Activated CD8-positive, alpha-beta memory T cell treated with anti-CD3 and anti-CD28 coated beads, Interleukin-2, amount 50 U/mL, for 1 hour (primary cell): ENCODE measurements at regions not wholly inside any gene's neighbourhood (a gene's known extent, or its start where the extent isn't known, plus 50 kb on each side); places are given as distances from the start of the nearest gene placed in this dataset.
"Not testable (repeated sequence)": the region's sequence is repeated elsewhere in the genome, so short reads cannot be mapped to it uniquely, and the experiment has no call there.

ENCODE experiments used
- DNase-seq: peaks from one replicate; pipeline ENCODE4 v3.0.0-alpha.2; 2020; ENCODE audit errors: extremely low read depth

GRCh38 chr1:146510248-146510983, 281.6 kb upstream of the NOTCH2NLA start:
- DNase-seq = not testable (repeated sequence)

DNA sequence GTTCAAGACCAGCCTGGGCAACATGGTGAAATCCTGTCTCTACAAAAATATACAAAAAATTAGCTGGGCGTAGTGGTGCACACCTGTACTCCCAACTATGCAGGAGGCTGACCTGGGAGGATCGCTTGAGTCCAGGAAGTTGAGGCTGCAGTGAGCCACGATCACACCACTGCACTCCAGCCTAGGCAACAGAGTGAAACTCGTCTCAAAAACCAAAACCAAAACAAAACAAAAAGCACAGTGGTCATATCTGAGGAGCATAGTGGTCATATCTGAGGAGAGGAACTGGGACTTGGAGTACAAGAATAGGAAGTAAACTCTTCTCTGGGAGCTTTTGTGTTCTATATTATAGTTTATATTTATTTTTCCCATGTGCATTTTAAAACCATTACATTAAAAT, 275.3 kb upstream of the NOTCH2NLA start:
- not testable (repeated sequence) for DNase-seq

- DNase-seq = not testable (repeated sequence)
Measured at GRCh38 chr1:146487555-146487954, 258.7 kb upstream of the NOTCH2NLA start.

- not testable (repeated sequence) for DNase-seq
Measured at GRCh38 chr1:146487155-146487554, 258.3 kb upstream of the NOTCH2NLA start.

DNA sequence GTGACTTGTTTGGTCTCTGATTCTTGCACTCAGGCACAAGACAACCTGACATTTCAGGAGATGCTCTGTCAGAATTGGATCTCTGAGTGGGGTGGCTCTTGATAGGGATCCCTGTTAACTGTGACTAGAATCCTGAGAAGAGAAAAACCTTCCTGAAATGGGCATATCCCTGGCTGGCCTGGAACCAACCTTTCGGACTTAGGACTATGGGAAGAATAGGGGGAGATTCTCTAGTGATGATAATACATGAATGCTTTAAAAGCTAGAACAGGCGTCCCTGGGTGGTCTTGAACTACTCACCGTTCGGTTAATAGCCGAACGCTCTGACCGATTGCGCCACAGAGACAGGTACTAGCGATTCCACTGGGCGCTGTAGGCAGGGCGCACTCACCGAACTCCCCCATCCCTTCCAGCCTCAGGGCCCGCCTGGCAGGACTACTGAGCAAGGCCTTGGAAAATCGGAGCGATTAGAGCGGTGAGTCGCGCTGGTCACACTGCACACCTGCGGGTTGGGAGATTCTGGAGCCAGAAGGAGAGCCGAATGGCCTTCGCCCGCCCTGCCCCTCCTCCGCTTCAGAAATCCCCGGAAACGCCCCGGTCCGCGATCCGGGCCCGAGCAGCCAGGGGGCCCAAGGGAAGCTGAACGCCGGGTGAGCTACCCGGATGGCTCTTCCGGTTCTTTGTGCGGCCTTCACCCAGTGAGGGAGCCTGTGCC, 257.6 kb upstream of the NOTCH2NLA start:
- not testable (repeated sequence) for DNase-seq

DNA sequence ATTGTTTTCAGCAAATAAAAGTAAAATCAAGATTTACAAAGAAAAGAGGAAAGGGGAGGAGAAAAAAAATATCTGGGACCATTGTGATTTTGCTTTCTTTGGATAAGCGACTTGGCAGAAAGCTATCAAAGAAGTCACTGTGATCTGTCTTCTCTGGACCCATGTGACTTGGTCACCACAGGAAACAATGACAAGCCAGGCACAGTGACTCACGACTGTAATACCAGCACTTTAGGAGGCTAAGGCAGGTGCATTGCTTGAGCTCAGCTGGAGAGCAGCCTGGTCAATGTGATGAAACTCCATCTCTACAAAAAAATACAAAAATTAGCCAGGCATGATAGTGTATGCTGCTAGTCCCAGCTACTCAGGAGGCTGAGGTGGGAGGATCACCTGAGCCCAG, 255.4 kb upstream of the NOTCH2NLA start:
- not testable (repeated sequence) for DNase-seq

GRCh38 chr1:146479188-146479587, 250.4 kb upstream of the NOTCH2NLA start:
- DNase-seq = not testable (repeated sequence)

DNA sequence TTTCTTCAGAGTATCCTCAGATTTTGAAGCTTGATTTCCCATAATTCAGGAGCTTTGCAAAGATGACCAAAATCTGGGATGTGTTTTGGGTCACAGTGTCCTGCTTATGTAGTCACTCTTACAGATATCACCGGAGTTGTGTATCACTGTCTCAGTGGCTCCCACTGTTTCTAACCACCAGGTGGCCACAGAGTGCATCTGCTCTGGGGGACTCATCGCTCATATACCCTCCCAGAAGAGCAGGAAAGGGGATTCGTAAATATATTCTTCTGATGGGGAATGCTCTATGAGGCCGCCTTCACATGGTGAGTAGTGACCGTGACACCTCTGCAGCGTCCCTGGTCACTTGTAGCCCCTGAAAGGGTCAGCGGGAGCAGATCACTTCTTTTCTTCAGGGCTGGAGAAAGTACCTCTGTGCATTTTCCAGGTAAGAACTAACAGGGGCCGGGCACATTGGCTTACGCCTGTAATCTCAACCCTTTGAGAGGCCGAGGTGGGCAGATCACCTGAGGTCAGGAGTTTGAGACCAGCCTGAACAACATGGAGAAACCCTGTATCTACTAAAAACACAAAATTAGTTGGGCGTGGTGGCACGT, 249.4 kb upstream of the NOTCH2NLA start:
- DNase-seq = not testable (repeated sequence)

- not testable (repeated sequence) for DNase-seq
Measured at GRCh38 chr1:146475086-146475485, 246.3 kb upstream of the NOTCH2NLA start.

DNA sequence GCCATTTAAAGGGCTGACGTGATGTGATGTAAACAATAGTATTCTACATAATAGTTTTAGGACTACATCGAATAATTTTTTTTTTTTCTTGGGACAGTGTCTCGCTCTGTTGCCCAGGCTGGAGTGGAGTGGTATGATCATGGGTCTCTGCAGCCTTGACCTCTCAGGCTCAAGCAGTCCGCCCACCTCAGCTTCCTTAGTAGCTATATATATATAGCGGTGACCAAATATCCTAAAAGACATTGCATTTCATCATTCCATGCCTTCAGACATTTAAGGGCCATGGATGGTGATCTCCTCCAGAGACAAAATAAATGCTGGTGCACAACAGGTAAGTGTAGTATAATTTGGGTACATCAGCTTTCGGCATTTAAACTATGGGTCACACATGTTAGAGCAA, 245.4 kb upstream of the NOTCH2NLA start:
- not testable (repeated sequence) for DNase-seq

DNA sequence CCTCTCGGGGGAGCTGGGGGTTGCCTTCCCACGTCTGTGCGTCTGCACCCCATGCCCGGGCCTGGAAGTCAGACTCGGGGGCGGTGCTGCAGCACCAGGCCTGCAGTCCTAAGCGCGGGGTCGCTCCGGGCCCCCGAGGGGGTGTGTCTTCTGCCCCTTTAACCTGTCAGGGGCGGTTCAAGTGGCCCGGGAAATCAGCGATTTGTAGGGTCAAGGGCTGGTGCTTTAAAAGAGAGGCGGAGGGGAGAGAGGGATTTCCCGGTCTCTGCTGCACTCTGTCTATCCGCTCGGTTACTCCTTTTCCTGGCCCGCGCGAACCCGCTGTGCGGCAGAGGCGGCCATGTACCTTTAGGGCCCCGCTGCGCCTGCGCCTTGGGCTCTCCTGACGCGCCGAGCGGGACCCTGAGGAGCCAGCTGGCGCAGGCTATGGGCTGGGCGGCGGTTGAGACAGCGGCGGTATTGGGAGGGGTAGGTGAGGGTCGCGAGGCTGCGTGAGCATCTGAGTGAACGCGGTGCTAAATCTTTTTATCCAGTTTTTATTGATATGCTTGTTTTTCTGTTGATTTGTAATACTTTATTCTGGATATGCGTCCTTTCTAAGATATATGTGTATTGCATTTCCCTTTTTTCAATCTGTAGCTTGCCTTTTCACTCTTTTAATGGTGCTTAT, 243.5 kb upstream of the NOTCH2NLA start:
- DNase-seq = peak; percentile 34

GRCh38 chr1:146459939-146460338, 231.1 kb upstream of the NOTCH2NLA start:
- not testable (repeated sequence) for DNase-seq

- DNase-seq = not testable (repeated sequence)
Measured at GRCh38 chr1:146459308-146459707, 230.5 kb upstream of the NOTCH2NLA start.

- not testable (repeated sequence) for DNase-seq
Measured at GRCh38 chr1:146448877-146449246, 220.0 kb upstream of the NOTCH2NLA start.

DNA sequence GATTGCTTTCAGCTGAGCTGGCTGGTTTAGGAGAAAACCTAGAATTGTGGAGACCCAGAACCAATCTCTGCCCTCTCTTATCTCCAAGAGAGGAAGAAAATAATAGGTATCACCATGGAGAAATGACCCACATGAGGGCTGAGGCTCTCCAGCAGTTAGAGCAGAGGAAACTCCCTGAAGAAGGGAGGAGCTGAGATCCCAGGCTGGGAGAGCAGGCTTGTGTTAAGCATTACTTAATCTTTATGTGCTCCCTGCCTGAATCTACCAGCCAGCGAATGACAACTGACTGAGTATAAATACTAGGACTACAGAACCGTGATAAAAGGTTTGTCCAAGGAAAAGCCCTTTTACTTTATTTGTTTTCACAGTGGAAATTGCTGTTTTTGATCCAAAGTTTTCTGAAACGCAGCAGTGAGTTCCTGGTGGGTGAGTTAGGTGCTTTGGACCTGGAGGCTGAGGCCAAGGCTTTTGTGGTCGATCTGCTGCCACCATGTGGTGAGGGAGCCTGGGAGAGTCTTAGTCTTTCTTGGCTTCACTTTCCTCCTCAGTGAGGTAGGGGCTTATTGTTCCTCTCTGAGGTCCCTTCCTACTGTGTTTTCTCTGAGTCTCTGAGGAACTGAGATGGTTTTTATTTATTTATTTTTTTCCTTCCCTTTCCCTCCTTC, 219.5 kb upstream of the NOTCH2NLA start:
- not testable (repeated sequence) for DNase-seq

- DNase-seq = not testable (repeated sequence)
Measured at GRCh38 chr1:146443871-146444222, 215.0 kb upstream of the NOTCH2NLA start.

DNA sequence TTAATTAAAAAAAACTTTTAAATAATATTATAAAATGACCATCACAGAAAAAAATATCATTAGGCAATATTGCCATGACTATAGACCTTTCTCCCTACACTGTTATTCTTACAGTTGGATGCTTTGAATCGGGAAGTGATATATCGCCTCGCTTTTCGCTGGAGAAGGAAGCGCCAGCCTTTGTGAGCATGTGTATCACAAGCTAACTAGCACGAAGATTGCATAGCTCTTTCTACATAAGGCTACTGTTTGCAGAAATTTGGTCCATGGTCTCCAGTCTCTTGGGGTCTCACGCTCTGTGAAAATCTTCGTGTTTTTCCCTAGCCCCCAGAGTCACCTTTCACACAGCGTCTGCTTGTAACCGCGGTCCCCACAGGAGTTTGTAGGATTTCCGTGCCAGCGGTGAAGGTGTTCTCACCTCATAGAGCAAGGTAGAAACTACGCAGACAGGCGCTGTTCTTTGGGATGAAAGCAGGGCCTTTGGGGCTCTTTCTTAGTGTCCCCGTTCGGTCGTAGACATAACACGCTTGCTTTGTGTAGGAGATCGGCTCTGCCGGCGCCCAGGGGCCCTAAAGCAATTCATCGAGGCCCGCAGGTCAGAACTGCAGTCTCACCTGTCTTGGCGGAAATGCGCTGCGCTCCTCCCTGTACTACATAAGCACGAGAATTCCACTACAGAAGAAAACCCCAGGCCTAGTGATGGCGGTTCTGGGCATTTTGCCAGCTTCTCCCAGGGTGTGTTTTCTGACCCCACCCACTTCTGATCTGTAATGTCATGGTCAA, 214.5 kb upstream of the NOTCH2NLA start:
- DNase-seq = not testable (repeated sequence)

DNA sequence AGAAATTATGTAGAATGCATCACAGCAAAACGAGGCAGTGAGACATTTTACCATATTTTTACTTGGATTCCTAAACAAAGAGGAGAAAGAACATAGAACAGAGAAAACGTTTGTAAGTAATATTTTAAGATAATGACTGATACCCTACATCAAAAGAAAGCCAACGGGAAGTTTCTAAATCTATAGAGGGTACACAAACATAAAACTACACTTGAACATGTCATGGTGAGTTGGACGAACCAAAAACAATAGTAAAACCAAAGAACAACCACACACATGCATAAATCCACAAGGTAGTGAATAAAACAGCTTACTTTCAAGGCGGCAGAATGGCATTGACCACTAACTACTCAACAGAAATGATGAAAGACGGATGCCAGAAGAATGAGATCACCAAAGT, 209.7 kb upstream of the NOTCH2NLA start:
- DNase-seq = not testable (repeated sequence)

DNA sequence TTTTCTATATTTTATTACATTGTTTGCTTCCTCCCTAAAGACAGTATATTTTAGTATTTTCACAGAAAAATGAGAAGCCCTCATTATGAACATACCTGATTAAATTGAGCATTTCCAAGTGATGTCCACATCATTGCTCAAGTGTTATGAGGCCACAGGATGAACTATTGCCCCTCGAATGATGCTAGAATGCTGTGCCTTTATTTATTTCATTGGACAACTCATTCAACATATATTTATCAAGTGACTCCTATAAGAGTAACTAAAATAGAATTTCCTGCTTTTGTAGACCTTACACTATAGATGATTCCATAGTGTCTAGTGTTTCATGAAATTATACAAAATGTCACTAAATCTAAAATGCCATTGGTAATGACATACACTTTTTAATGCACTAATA, 187.8 kb upstream of the NOTCH2NLA start:
- not testable (repeated sequence) for DNase-seq

- DNase-seq = not testable (repeated sequence)
Measured at GRCh38 chr1:146415017-146415416, 186.2 kb upstream of the NOTCH2NLA start.

- not testable (repeated sequence) for DNase-seq
Measured at GRCh38 chr1:146413911-146414310, 185.1 kb upstream of the NOTCH2NLA start.
